AG04450 (cell line): ENCODE measurements at regions not wholly inside any gene's neighbourhood (a gene's known extent, or its start where the extent isn't known, plus 50 kb on each side); places are given as distances from the start of the nearest gene placed in this dataset.
"Not testable (repeated sequence)": the region's sequence is repeated elsewhere in the genome, so short reads cannot be mapped to it uniquely, and the experiment has no call there.

Experiments used
- CTCF ChIA-PET: fragments of 300-600, 350-600 bp; formaldehyde crosslinking; extraction: SDS; loops from one replicate; lab custom pipeline; 2022; ENCODE audit warnings: antibody characterized with exemption, inconsistent platforms; lab: Charles Lee
- POLR2A ChIA-PET: fragments of 350-600 bp; formaldehyde crosslinking; extraction: SDS; loops from one replicate; lab custom pipeline; 2021; ENCODE audit warnings: antibody characterized with exemption, inconsistent platforms; lab: Yijun Ruan, JAX
- DNase-seq: peaks from one replicate; pipeline ENCODE4 v3.0.0-alpha.2; 2011; ENCODE audit warnings: low read depth, low spot score
- H3K27ac ChIP-seq: one replicate; pipeline ENCODE4 v1.5.1; 2012; ENCODE audit warnings: low read depth, low read length, control low read depth
- H3K27me3 ChIP-seq: one replicate; pipeline ENCODE4 v1.6.0; 2012; ENCODE audit warnings: low read length; ENCODE audit not compliant: control insufficient read depth, insufficient read depth
- H3K4me3 ChIP-seq: 2 replicates; pipeline ENCODE4 v1.5.1; 2011; ENCODE audit warnings: mild to moderate bottlenecking, low read depth, low read length, control low read depth
- H3K9me3 ChIP-seq: 2 replicates; pipeline ENCODE4 v1.5.1; 2012; ENCODE audit warnings: low read length; ENCODE audit not compliant: control insufficient read depth, insufficient read depth
- CTCF ChIP-seq: IDR thresholded peaks from 2 replicates; pipeline ENCODE4 v1.5.1; 2011; ENCODE audit warnings: low read depth, low read length, control low read depth, inconsistent platforms

DNA sequence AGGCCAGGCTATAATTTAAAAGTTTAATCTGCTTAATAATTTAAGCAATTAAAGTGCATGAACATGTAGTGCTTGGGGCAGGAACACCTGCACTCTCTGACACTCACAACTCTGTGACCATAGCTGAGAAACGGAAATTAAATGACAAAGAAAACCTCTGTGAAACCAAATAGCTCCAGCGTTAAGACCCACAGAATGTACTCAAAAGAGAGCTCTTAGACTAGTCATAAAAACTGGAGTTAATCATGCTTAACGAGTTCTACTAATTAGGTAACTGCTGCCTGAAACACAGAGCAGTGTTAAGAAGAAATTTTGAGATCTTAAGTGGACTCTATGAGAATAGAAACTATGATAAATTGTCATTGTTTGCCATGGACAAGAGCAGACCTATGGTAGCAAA, 174.4 kb upstream of the SPIN4 start:
- CTCF ChIA-PET, result no interaction called here
- TF ChIP-seq CTCF, result no peak

DNA sequence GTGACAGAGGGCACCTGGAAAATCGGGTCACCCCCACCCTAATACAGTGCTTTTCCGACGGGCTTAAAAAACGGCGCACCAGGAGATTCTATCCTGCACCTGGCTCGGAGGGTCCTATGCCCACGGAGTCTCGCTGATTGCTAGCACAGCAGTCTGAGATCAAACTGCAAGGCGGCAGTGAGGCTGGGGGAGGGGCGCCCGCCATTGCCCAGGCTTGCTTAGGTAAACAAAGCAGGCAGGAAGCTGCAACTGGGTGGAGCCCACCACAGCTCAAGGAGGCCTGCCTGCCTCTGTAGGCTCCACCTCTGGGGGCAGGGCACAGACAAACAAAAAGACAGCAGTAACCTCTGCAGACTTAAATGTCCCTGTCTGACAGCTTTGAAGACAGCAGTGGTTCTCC, 168.2 kb upstream of the SPIN4 start:
- CTCF ChIA-PET, POLR2A ChIA-PET: not testable (repeated sequence)

More for the DNA sequence above, 174.4 kb upstream of the SPIN4 start:
- no peaks in the 10 kb centered on the region for H3K27me3 ChIP-seq
- no peak overlapping the region for H3K4me3 ChIP-seq
- no peak overlapping the region for H3K27ac ChIP-seq
- DNase-seq, result no peak
- POLR2A ChIA-PET, result no interaction called here
- H3K9me3 ChIP-seq, result no peaks in the 10 kb centered on the region

GRCh38 chrX:63514569-63515080, 163.5 kb upstream of the SPIN4 start:
- TF ChIP-seq CTCF, result no peak
- ChIA-PET CTCF (interaction anchor here (1.8 kb wide), 1 partner anchor 9 kb away, joined by 7 read pairs; no protein-coding TSS in a partner anchor), POLR2A (interaction anchor here (1.5 to 1.8 kb wide), 2 partner anchors 10 to 46 kb away, joined by 7 read pairs; no protein-coding TSS in a partner anchor)
- no peak for DNase-seq
- H3K27me3 ChIP-seq, result no peaks in the 10 kb centered on the region
- no peak overlapping the region for H3K27ac ChIP-seq
- H3K9me3 ChIP-seq, result no peaks in the 10 kb centered on the region
- no peak overlapping the region for H3K4me3 ChIP-seq

More for the DNA sequence above, 168.2 kb upstream of the SPIN4 start:
- not testable (repeated sequence) for H3K9me3 ChIP-seq, DNase-seq, H3K4me3 ChIP-seq, H3K27ac ChIP-seq, H3K27me3 ChIP-seq

DNA sequence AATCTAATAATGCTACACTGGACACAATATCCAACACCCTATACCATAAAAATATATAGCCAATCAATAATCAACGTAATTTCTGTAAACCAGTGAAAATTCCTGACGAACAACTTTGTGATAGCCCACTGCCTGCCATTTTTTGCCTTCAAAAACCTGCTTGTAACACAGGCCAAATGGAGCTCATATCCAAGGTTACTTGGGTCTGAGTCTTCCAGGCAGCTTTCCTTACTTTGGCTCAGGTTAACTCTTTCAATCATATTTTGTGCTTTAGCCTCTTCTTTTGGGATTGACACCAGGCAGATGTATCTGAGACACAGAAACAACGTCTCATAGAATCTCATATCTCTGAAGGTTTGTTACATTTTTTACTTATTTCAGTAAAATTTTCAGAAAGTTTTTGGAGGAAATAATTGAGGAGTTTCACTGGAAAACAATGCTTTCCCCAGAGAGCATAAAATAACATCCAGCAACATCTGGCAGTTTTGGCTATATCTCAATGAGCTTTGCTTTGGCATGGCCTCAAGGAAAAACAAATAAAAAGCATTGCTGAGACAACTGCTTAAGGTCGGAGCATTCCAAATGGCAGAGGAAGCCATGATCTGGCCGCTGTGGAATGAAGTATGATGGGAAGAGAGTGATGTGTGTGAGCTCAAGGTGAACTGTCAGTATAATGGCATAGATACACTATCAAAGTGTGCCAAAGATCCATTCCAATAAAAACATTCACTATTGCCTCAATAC, 162.9 kb upstream of the SPIN4 start:
- no peak overlapping the region for H3K4me3 ChIP-seq
- H3K27me3 ChIP-seq, result no peaks in the 10 kb centered on the region
- ChIA-PET POLR2A (interaction anchor here (1.2 to 1.8 kb wide), 3 partner anchors 10 to 47 kb away, joined by 5 to 7 read pairs (median 7); no protein-coding TSS in a partner anchor), CTCF (interaction anchor here (0.6 to 1.8 kb wide), 2 partner anchors 8 to 193 kb away, joined by 3 to 7 read pairs; no protein-coding TSS in a partner anchor)
- no peak overlapping the region for H3K27ac ChIP-seq
- DNase-seq, result peak; percentile 56
- H3K9me3 ChIP-seq, result no peaks in the 10 kb centered on the region
- TF ChIP-seq CTCF, result no peak

GRCh38 chrX:63511361-63511760, 160.2 kb upstream of the SPIN4 start:
- H3K27me3 ChIP-seq, result no peaks in the 10 kb centered on the region
- no peaks in the 10 kb centered on the region for H3K9me3 ChIP-seq
- no peak overlapping the region for H3K27ac ChIP-seq
- no peak for TF ChIP-seq CTCF
- ChIA-PET POLR2A (no interaction called here), CTCF (no interaction called here)
- no peak overlapping the region for H3K4me3 ChIP-seq
- DNase-seq, result no peak
